ENCODE measurements at regions not wholly inside any gene's neighbourhood (a gene's known extent, or its start where the extent isn't known, plus 50 kb on each side); places are given as distances from the start of the nearest gene placed in this dataset.

GRCh38 chr10:94282369-94282768, 80.4 kb downstream of the NOC3L start:
- TF ChIP-seq CBX3 (IDR thresholded peaks at IDR 0.05; ENCODE audit: low read depth) (no peak), RAD21 (IDR thresholded peaks at IDR 0.05; ENCODE audit: low read depth) (no peak), REST (IDR thresholded peaks at IDR 0.05; ENCODE audit: low read depth) (no peak), EZH2 (IDR thresholded peaks at IDR 0.05) (no peak)
- RAD21 ChIA-PET (ENCODE audit: low non-redundant PET in 1 of 2, low total read pairs in 2 of 2, uncharacterized antibody in 2 of 2, unreplicated experiment in 2 of 2) = no interaction called here
- Histone ChIP-seq H3K9me2 (ENCODE audit: insufficient read depth) (no peaks in the 10 kb centered on the region), H3K4me2 (ENCODE audit: low read length) (no peak overlapping the region), H3K4me3 (replicated peaks in 1 of 2; ENCODE audit: low read depth in 1 of 2, low read length in 2 of 2) (no peak overlapping the region), H3K79me2 (ENCODE audit: insufficient read depth, low read length) (no peaks in the 10 kb centered on the region), H3K9ac (ENCODE audit: low read length) (no peak overlapping the region), H2AFZ (ENCODE audit: low read depth, low read length, poor library complexity, severe bottlenecking) (no peak overlapping the region), H4K20me1 (ENCODE audit: insufficient read depth) (no peaks in the 10 kb centered on the region), H3K36me3 (ENCODE audit: control insufficient read depth in 1 of 2, insufficient read depth in 2 of 2, low read length in 2 of 2) (no peaks in the 10 kb centered on the region), H3K9me3 (ENCODE audit: control insufficient read depth in 1 of 2, insufficient read depth in 1 of 2, low read depth in 1 of 2, low read length in 2 of 2) (no peaks in the 10 kb centered on the region), H3K27ac (ENCODE audit: low read depth, low read length) (no peak overlapping the region), H3K27me3 (ENCODE audit: insufficient read depth, low read length) (no peaks in the 10 kb centered on the region), H3K4me1 (ENCODE audit: control insufficient read depth in 1 of 2, insufficient read depth in 2 of 2, low read length in 2 of 2) (no peaks in the 10 kb centered on the region)
- POLR2A ChIA-PET = no interaction called here
- DNase-seq (ENCODE audit: low read depth, low spot score) (no peak), ATAC-seq (no peak)
- CTCF ChIA-PET = interaction anchor here (1.6 kb wide), 1 partner anchor 162 kb away, joined by 4 read pairs; no protein-coding TSS in a partner anchor
- BruUV-seq (replicated peaks) = no TSS peak
- intact Hi-C loops (cut with micrococcal nuclease) = no loop called here
